ENCODE measurements at regions not wholly inside any gene's neighbourhood (a gene's known extent, or its start where the extent isn't known, plus 50 kb on each side); places are given as distances from the start of the nearest gene placed in this dataset.

DNA sequence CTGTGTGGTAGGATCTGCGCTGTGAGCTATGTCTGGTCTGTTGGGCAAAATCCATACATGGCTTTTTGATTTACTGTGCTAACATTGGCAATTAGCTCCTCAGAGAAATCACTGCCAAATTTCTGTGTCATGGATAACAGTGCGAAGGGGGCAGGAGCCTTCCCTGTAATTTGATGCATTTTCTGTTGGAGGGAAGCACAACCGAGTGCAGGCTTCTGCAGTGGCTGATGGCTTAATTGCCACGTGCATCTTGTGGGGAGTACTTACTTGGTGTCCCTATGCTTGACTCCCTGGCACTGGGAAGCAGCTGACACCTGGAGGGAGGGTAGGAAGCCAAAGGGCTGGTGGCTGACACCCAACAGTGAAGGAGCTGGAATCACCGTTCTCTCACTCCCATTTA is 99.3 kb upstream of the PROKR2 start:
- TF ChIP-seq, protein P1, sequence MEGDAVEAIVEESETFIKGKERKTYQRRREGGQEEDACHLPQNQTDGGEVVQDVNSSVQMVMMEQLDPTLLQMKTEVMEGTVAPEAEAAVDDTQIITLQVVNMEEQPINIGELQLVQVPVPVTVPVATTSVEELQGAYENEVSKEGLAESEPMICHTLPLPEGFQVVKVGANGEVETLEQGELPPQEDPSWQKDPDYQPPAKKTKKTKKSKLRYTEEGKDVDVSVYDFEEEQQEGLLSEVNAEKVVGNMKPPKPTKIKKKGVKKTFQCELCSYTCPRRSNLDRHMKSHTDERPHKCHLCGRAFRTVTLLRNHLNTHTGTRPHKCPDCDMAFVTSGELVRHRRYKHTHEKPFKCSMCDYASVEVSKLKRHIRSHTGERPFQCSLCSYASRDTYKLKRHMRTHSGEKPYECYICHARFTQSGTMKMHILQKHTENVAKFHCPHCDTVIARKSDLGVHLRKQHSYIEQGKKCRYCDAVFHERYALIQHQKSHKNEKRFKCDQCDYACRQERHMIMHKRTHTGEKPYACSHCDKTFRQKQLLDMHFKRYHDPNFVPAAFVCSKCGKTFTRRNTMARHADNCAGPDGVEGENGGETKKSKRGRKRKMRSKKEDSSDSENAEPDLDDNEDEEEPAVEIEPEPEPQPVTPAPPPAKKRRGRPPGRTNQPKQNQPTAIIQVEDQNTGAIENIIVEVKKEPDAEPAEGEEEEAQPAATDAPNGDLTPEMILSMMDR (IDR thresholded peaks at IDR 0.05; ENCODE audit: low read depth, low read length): no peak
- in situ Hi-C loops (cut with HindIII; ENCODE audit: low sequenced_read_pairs): no loop called here
- H3K4me3 ChIP-seq (ENCODE audit: low read depth, low read length): no peak overlapping the region
- DNase-seq (ENCODE audit: low read depth, low spot score): no peak

DNA sequence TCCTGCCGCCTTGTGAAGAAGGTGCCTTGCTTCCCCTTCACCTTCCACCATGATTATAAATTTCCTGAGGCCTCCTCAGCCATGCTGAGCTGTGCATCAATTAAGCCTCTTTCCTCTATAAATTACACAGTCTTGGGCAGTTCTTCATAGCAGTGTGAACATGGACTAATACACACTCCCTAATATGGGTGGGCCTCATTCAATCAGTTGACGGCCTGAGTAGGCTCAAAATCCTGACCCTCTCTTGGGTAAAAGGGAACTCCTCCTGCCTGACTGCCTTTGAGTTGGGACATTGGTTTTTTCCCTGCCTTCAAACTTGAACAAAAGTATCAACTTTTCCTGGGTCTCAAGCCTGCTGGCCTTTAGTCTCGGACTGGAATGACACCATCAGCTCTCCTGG is 96.6 kb upstream of the PROKR2 start:
- no peak overlapping the region for H3K4me3 ChIP-seq (ENCODE audit: low read depth, low read length)
- TF ChIP-seq, protein P1 (IDR thresholded peaks at IDR 0.05; ENCODE audit: low read depth, low read length): no peak
- in situ Hi-C loops (cut with HindIII; ENCODE audit: low sequenced_read_pairs): no loop called here
- DNase-seq (ENCODE audit: low read depth, low spot score): no peak

DNA sequence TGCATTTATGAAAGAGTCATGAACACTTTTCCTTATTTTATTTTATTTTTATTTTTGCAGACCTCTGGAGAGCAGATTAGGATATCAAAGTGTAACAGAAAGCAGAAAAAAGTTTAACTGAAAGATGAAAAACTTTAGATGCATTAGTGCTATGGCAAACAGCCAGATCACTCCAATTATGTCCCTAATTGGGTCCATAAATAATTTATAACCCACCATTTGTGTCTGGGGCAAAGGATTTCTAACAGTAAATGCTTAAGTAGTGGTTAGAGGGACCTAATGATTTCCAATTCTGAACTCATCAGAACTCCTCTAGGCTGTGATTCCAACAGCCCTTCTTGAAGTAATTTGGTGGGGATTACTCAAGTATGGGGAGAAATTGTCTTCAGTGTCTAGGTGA is 93.7 kb upstream of the PROKR2 start:
- no peak for DNase-seq (ENCODE audit: low read depth, low spot score)
- in situ Hi-C loops (cut with HindIII; ENCODE audit: low sequenced_read_pairs): no loop called here
- TF ChIP-seq, protein P1 (IDR thresholded peaks at IDR 0.05; ENCODE audit: low read depth, low read length): no peak
- H3K4me3 ChIP-seq (ENCODE audit: low read depth, low read length): no peak overlapping the region

DNA sequence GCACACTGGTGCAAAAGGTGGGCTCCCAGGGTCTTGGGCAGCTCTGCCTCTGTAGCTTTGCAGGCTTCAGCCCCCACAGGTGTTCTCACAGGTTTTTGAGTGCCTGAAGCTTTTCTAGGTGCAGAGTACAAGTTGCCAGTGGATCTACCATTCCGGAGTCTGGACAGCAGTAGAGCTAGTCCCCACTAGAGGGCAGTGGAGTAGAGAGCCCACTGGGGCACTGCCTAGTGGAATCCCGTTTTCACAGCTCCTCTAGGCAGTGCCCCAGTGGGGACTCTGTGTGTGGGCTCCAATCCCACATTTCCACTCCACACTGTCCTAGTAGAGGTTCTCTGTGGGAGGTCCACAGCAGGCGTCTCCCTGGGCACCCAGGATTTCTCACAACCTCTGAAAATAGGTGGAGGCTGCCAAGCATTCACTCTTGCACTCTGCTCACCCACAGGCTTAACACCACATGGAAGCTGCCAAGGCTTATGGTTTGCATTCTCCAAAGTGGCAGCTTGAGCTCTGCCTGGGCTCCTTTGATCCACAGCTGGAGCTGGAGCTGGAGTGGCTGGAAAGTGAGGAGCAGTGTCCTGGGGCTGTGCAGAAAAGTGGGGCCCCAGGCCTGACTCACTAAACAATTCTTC is 86.3 kb upstream of the PROKR2 start:
- TF ChIP-seq, protein P1 (IDR thresholded peaks at IDR 0.05; ENCODE audit: low read depth, low read length): peak; percentile 64
- no peak overlapping the region for H3K4me3 ChIP-seq (ENCODE audit: low read depth, low read length)
- in situ Hi-C loops (cut with HindIII; ENCODE audit: low sequenced_read_pairs): no loop called here
- no peak for DNase-seq (ENCODE audit: low read depth, low spot score)

DNA sequence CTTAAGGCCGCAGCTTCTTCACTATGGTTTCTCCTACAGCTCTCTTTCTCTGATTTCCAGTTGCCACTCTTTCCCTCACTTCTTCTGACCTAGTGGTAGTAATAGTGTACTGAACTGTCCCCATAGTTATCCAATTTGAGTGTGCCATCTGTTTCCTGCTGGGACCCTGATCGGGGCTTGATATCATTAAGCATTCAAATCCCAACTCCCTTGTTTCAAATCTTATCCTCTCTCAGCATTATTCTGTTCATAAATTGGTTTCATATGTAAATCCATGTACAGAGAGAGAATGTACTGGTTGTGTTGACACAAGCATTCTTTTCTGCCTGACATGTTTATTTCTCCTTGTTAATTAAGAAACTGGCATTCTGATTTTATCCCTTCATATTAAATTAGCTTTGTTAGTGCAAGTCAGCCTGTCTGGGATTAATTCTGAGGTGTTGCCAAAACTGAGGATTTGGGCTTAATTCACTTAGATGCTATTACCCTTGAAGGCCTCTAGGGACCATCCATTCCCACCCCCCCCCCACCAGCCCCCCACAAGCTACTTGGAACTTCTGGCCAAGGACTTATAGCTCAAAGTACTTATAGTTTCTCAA is 84.6 kb upstream of the PROKR2 start:
- no peak overlapping the region for H3K4me3 ChIP-seq (ENCODE audit: low read depth, low read length)
- TF ChIP-seq, protein P1 (IDR thresholded peaks at IDR 0.05; ENCODE audit: low read depth, low read length): no peak
- in situ Hi-C loops (cut with HindIII; ENCODE audit: low sequenced_read_pairs): no loop called here
- DNase-seq (ENCODE audit: low read depth, low spot score): no peak

DNA sequence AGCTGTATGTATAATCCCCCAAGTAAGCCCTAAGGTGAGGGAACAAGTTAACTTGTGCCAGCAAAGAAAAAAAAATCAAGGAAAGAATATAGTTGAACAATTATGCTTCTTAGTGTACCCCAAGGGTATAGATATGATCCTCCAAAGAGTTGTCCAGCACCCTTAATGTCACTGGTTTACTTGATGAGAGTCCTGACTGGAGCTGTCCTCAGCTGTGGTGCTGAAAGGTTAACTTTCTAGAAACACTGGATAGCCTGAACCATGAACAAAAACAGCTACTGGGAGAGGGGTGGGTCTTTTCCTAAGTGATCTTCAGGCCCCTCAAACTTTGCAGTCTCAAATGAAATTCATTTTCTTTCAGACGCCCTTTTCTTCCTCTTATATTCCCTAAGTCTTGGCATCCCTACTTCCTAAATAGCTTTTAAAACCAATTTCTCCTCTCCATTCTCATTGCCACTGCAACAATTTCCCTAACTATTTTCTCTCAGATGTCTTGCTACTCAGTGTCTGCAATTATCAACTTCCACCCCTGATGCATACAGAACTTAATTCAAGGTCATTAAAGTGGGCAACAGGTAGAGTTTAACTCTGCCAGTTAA is 83.5 kb upstream of the PROKR2 start:
- DNase-seq (ENCODE audit: low read depth, low spot score): peak; percentile 24
- H3K4me3 ChIP-seq (ENCODE audit: low read depth, low read length): no peak overlapping the region
- in situ Hi-C loops (cut with HindIII; ENCODE audit: low sequenced_read_pairs): no loop called here
- TF ChIP-seq, protein P1 (IDR thresholded peaks at IDR 0.05; ENCODE audit: low read depth, low read length): no peak
